Suppressor macrophage treated with lipopolysaccharide for 1 hour (primary cell): ENCODE measurements at regions not wholly inside any gene's neighbourhood (a gene's known extent, or its start where the extent isn't known, plus 50 kb on each side); places are given as distances from the start of the nearest gene placed in this dataset.
"Not testable (repeated sequence)": the region's sequence is repeated elsewhere in the genome, so short reads cannot be mapped to it uniquely, and the experiment has no call there.

Experiments
- DNase-seq, 3 donors: peaks; one replicate each; pipeline ENCODE4 v3.0.0-alpha.2; 2020 to 2022

- no peak for DNase-seq
Measured at GRCh38 chr15:62512904-62513303, 347.8 kb upstream of the C2CD4B start.

GRCh38 chr15:62513893-62514292 lies 348.8 kb upstream of the C2CD4B start:
- DNase-seq = no peak

GRCh38 chr15:62515696-62516395 lies 350.8 kb upstream of the C2CD4B start:
- no peak for DNase-seq

- no peak for DNase-seq
Measured at GRCh38 chr15:62517541-62517940, 352.5 kb upstream of the C2CD4B start.

- not testable (repeated sequence) for DNase-seq
Measured at GRCh38 chr15:62518666-62519065, 353.6 kb upstream of the C2CD4B start.

GRCh38 chr15:62519900-62520299 lies 354.8 kb upstream of the C2CD4B start:
- DNase-seq = peak in 1 of 3 donors; percentile 5

GRCh38 chr15:62520887-62521286 lies 355.8 kb upstream of the C2CD4B start:
- no peak for DNase-seq

- no peak for DNase-seq
Measured at GRCh38 chr15:62521396-62521795, 356.3 kb upstream of the C2CD4B start.

- DNase-seq = no peak
Measured at GRCh38 chr15:62524848-62525247, 359.8 kb upstream of the C2CD4B start.

GRCh38 chr15:62527387-62527786 lies 362.3 kb upstream of the C2CD4B start:
- DNase-seq = no peak

- no peak for DNase-seq
Measured at GRCh38 chr15:62528505-62528904, 363.4 kb upstream of the C2CD4B start.

- DNase-seq = no peak
Measured at GRCh38 chr15:62532367-62532766, 367.3 kb upstream of the C2CD4B start.

GRCh38 chr15:62533687-62534086 lies 368.6 kb upstream of the C2CD4B start:
- no peak for DNase-seq

GRCh38 chr15:62534996-62535395 lies 369.9 kb upstream of the C2CD4B start:
- no peak for DNase-seq

GRCh38 chr15:62539236-62539635 lies 374.2 kb upstream of the C2CD4B start:
- DNase-seq = no peak

GRCh38 chr15:62541250-62541649 lies 376.2 kb upstream of the C2CD4B start:
- DNase-seq = no peak

- DNase-seq = no peak
Measured at GRCh38 chr15:62541846-62542245, 376.8 kb upstream of the C2CD4B start.

- DNase-seq = no peak
Measured at GRCh38 chr15:62544446-62544845, 379.4 kb upstream of the C2CD4B start.

GRCh38 chr15:62545467-62546227 lies 380.6 kb upstream of the C2CD4B start:
- no peak for DNase-seq

- DNase-seq = no peak
Measured at GRCh38 chr15:62546628-62547027, 381.5 kb upstream of the C2CD4B start.

- DNase-seq = no peak
Measured at GRCh38 chr15:62547584-62547983, 382.5 kb upstream of the C2CD4B start.

GRCh38 chr15:62549345-62549970 lies 384.4 kb upstream of the C2CD4B start:
- DNase-seq = peak; percentile 32 to 48 (median 39)

- no peak for DNase-seq
Measured at GRCh38 chr15:62550106-62550505, 385.0 kb upstream of the C2CD4B start.

- no peak for DNase-seq
Measured at GRCh38 chr15:62552444-62552843, 387.4 kb upstream of the C2CD4B start.
